ENCODE measurements at regions not wholly inside any gene's neighbourhood (a gene's known extent, or its start where the extent isn't known, plus 50 kb on each side); places are given as distances from the start of the nearest gene placed in this dataset.

- TF ChIP-seq CTCF (IDR thresholded peaks at IDR 0.05; ENCODE audit: low read depth, low read length) (no peak), POLR2A (IDR thresholded peaks at IDR 0.05; ENCODE audit: extremely low read depth, insufficient read length) (no peak)
These were observed 824.8 kb upstream of the SALL3 start for GRCh38 chr18:78154853-78155252.
